Activated CD4-positive, CD25-positive, alpha-beta regulatory T cell treated with anti-CD3 and anti-CD28 coated beads, Interleukin-2, amount 50 U/mL, for 24 hours (primary cell): ENCODE measurements at regions not wholly inside any gene's neighbourhood (a gene's known extent, or its start where the extent isn't known, plus 50 kb on each side); places are given as distances from the start of the nearest gene placed in this dataset.
"Not testable (repeated sequence)": the region's sequence is repeated elsewhere in the genome, so short reads cannot be mapped to it uniquely, and the experiment has no call there.

Source experiments
- ATAC-seq, 2 donors: fragments of 150-1000 bp; cut with Tn5 transposase; one replicate each; pipeline ENCODE4 v1.10.0; 2021; ENCODE audit warnings: mild to moderate bottlenecking in 1 of 2, moderate library complexity in 1 of 2

DNA sequence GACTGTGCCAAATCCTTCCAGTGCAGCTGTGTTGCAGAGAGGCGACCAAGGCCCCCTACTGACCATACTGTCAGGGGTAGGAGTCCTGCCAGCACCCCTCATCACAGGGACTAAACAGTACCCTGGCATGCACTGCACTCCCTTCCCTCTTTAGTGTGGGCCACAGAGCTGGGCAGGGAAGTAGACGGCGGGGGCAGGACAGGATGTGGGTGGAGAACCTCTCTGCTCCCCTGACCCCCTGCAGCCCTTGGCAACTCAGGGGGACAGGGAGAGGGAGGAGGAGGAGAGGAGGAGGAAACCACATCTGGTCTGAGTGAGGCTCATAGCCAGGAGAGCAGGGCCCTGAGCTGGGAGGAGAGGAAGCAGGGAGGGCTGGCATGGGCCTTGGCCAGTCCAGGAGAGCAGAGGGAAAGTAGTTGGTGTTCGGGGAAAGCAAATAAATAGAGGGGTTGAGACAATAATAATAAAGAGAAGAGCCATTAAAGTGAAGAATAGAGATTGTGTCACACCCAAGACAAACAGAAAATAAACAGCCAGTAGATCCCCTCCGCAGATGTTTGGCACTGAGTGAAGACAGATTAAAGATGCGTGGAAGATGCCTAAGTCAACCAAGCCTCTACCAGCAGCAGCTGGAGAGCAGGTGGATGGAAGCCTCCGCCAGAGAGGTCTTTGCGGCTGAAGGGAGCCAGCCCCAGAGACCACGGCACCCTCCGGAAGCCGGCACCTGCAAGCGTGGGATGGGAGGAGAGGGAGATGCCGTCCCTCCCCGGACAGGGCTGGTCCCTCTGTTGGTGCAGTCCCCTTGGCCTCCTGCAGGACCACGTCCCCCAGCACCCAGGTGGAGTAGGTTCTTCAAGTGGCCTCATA, 61.5 kb downstream of the RPUSD4 start:
- ATAC-seq: no peak

DNA sequence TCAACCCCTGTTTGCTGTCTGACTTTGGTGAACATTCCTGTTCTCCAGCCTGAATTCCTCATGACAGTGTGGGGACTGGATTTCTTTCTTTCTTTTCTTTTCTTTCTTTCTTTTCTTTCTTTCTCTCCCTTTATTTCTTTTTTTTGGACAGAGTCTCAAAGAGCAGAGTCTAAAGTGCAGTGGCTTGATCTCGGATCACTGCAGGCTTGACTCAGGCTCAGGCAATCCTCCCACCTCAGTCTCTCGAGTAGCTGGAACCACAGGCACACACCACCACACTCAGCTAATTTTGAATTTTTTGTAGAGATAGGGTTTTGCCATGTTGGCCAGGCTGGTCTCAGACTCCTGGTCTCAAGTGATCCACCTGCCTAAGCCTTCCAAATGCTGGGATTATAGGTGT, 63.1 kb downstream of the RPUSD4 start:
- no peak for ATAC-seq

DNA sequence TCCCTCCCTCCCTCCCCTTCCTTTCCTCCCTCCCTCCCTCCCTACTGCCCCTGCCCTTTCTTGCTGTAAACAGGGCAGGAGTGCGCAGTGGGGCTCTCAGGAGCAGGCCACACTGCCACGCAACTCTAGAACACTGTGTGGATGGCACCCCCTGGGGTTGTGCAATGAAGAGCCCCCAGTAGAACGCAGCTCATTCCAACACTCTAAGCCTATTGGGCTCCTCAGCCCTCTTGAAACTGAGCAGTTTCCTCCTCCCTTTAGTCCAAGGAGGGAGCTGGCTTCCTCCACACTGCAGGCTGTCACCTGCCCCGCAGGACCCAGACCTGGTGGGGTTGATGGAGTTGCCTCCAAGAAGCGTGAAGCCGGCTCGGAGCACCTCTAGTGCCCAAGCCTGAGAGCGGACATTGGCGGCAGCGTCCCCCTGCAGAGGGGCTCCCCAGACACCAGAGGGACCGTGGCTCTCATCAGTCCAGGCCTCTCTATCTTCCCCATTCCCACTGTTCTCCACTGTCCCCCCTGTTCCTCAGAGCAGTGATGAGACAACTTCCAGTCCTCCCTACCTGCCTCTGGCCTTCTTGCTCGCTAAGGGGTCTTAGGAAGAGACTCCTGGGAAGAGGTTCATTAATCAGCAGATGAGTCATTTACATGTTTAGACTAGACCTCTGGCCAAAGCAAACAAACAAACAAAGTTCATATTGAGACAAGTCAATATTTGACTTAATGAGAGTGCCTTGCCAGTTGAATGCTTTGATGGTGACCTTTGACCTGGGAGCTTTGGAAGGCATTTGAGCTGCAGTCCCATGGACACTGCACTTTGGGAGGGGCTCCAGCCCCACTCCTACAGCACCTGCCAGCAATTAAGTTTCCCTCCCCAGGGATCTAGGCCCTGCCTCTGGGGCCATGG, 64.0 kb downstream of the RPUSD4 start:
- no peak for ATAC-seq

- no peak for ATAC-seq
Observed at GRCh38 chr11:126146454-126147192, 64.8 kb downstream of the RPUSD4 start.

GRCh38 chr11:126145954-126146353, 65.5 kb downstream of the RPUSD4 start:
- no peak for ATAC-seq

DNA sequence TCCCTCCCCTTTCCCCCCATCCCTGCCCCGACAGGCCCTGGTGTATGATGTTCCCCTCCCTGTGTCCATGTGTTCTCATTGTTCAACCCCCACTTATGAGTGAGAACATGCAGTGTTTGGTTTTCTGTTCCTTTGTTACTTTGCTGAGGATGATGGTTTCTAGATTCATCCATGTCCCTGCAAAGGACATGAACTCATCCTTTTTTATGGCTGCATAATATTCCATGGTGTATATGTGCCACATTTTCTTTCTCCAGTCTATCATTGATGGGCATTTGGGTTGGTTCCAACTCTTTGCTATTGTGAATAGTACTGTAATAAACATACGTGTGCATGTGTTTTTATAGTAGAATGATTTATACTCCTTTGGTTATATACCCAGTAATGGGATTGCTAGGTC, 68.0 kb downstream of the RPUSD4 start:
- ATAC-seq: not testable (repeated sequence)

DNA sequence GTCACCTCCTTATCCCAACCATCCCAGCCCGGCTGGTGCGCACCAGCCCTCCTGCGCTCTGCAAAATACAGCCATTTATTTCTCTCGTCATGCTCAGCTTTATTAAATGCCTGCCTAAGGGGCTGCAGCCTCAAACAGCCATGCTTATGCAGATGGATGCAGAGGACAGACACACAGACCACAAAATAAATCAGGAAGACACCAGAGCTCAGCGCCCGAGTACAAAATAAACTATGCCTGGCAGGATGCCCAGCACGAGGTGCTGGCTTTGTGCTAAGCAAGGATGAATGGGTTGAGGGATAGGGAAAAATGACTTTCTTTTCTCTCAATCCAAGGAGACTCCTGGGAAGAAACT, 70.5 kb downstream of the RPUSD4 start:
- no peak for ATAC-seq

DNA sequence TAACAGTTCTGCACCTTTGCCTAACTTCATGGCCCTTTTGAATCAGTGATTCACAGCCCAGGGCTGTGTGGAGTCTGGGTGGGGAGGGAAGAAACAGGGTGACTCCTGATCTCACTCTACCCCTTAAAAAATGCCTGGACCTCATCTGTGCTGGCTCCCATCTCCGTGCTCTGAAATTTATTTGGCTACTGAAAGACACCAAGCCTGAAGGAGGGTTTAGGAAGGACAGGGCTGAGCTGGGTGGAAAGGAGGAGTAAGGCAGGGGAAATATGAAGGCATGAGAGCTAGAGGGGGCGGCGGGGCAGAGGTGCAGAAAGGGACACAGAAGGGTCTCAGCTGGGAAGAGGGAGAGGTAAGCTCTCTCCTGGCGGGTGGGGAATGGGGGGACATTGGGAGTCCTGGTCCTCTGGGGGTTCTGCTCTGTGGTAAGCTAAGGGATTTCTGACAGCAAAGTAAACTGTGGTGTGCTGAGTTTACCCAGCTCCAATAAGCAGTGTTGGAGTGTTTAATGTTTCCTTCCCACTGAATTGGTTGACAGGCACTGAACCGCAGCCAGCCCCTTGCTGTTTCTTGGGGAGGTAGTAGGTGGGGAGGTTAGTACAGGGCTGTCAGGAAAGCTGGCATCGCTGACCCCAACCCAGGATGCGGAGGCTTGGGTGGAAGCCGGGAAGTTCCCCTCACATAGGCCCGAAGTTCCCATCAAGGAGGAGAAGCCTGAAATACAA, 71.1 kb downstream of the RPUSD4 start:
- ATAC-seq: no peak

- ATAC-seq: no peak
Observed at GRCh38 chr11:126139111-126140091, 72.0 kb downstream of the RPUSD4 start.

DNA sequence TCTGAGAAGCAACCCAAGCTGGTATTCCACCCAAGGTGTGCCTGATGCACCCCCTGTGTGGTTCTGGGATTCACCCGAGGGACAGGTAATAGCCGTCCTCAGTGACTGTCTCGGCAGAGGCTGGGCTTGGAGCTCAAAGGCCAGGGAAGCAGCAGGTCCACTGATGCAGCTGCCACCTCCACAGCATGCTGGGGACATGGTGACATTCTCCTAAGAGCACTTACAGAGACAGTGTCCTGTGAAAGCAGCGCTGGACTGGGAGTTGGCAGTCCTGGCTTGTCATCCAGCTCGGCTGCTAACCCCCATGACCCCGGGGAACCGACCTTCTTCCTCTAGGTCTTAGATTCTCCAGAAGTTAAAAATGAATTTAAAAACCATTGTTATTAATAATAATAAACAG, 72.8 kb downstream of the RPUSD4 start:
- ATAC-seq: no peak

DNA sequence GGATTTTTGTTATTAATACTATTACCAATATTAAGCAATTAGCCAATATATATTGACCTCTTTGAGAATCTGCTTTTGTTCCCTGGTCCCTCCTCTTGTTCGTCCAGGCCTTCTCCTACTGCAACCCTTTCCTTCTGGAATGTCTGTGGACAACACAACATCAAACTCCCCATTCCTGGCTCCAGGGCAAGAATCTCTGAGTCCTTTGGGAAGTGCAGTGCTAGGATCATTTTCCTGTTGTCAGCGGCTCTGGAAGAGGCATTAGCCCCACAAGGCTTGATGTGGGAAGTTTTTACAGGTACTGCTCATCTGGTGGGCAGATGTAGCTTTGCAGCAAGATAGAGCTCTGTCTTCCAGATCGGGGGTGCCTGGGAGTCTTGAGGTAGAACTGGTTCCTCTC, 74.3 kb downstream of the RPUSD4 start:
- no peak for ATAC-seq

GRCh38 chr11:126136507-126136906, 73.8 kb upstream of the CDON start:
- ATAC-seq: no peak

GRCh38 chr11:126135235-126136176, 72.8 kb upstream of the CDON start:
- no peak for ATAC-seq

DNA sequence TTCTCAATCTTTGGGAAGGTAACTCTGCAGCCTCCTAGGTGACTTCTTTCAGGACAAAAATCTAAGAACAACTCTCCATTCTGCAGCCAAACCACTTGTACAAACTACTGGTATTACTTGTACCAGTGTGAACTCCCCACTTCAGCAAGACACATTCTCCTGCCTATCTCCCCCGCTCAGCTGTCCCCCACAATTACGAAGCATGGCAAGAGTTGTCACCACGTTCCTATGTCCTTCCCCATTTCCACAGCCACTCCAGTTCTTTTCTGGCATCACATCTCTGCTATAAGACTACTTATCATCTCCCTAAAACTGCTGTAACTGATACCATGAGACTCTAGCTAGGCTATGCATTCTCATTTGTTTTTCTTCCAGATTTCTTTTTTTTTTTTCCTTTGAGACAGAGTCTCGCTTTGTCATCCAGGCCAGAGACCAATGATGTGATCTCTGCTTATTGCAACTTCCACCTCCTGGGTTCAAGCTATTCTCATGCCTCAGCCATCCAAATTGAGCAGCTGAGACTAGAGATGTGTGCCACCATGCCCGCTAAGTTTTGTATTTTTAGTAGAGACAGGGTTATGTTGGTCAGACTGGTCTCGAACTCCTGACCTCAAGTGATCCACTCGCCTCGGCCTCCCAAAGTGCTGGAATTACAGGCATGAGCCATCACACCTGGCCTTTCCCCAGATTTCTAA, 71.9 kb upstream of the CDON start:
- no peak for ATAC-seq

GRCh38 chr11:126133901-126134300, 71.2 kb upstream of the CDON start:
- ATAC-seq: no peak

DNA sequence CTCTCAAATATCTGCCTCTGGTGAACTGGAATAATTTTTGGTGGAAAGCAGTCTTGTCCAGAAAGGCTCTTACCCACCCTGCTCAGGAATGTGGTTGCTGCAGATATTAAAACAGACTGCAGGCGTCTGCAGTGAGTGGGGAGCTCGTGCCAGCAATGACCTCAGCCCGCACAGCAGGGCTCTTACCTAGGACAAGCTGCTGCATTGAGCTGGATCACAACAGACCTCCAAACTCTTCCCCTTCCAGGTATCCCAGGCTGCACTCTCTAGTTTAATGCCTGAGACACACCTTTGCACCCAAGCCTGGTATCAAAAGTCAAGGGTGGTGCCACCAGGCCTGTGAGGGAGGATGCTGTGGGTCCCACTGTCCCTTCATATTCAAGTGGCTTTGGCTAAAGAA, 69.7 kb upstream of the CDON start:
- ATAC-seq: no peak

- not testable (repeated sequence) for ATAC-seq
Observed at GRCh38 chr11:126130781-126131180, 68.1 kb upstream of the CDON start.

GRCh38 chr11:126129727-126130671, 67.3 kb upstream of the CDON start:
- ATAC-seq: no peak
